Uterus (tissue), 3 donors: ENCODE measurements at regions not wholly inside any gene's neighbourhood (a gene's known extent, or its start where the extent isn't known, plus 50 kb on each side); places are given as distances from the start of the nearest gene placed in this dataset.
"Not testable (repeated sequence)": the region's sequence is repeated elsewhere in the genome, so short reads cannot be mapped to it uniquely, and the experiment has no call there.

ENCODE experiments used
- DNase-seq, 2 donors: peaks; one replicate each; pipeline ENCODE4 v3.0.0-alpha.2; 2019 to 2020
- H3K27ac ChIP-seq, 2 donors: fragments of 200-600 bp; sonication (generic); 1 replicate in 1 of 2; 2 replicates in 1 of 2; pipeline ENCODE4 v1.5.1; 2016 to 2018
- H3K27me3 ChIP-seq, 2 donors: fragments of 200-600 bp; sonication (generic); one replicate each; pipeline ENCODE4 v1.5.1; 2018 to 2019; ENCODE audit warnings: control low read depth in 1 of 2
- H3K36me3 ChIP-seq, 2 donors: fragments of 200-600 bp; sonication (generic); one replicate each; pipeline ENCODE4 v1.5.1; 2019; ENCODE audit warnings: control low read depth in 1 of 2
- H3K4me1 ChIP-seq, 2 donors: fragments of 200-600 bp; sonication (generic); one replicate each; pipeline ENCODE4 v1.5.1; 2018 to 2019; ENCODE audit warnings: control low read depth in 1 of 2
- H3K4me3 ChIP-seq, 2 donors: fragments of 200-600 bp; sonication (generic); 1 replicate in 1 of 2; 2 replicates in 1 of 2; pipeline ENCODE4 v1.5.1; 2018 to 2019; ENCODE audit warnings: mild to moderate bottlenecking in 1 of 2
- H3K9me3 ChIP-seq, 2 donors: fragments of 200-600 bp; sonication (generic); one replicate each; pipeline ENCODE4 v1.5.1; 2019; ENCODE audit warnings: control low read depth in 1 of 2
- CTCF ChIP-seq, 4 experiments: fragments of 200-600 bp in 2 of 4; fragments of 450-650 bp in 2 of 4; sonication (generic) in 2 of 4; IDR thresholded peaks; one replicate each; pipeline ENCODE4 v1.5.1; 2016 to 2019; ENCODE audit warnings: antibody characterized with exemption in 4 of 4, mild to moderate bottlenecking in 2 of 4, moderate library complexity in 1 of 4
- POLR2A ChIP-seq, 2 donors: fragments of 450-650 bp; IDR thresholded peaks; one replicate each; pipeline ENCODE4 v1.6.1; 2016; ENCODE audit warnings: antibody characterized with exemption in 2 of 2, mild to moderate bottlenecking in 1 of 2, moderate library complexity in 1 of 2
- intact Hi-C: fragments of 100-400 bp; cut with DNase I; formaldehyde crosslinking; loops from one replicate; pipeline ENCODE4 v1.15.1; 2023; ENCODE audit warnings: low total_unique reads
- donor health status: DM: yes; HTN: yes; CAD: no.

- Histone ChIP-seq H3K27ac (no peak overlapping the region), H3K4me1 (no peaks in the 10 kb centered on the region), H3K9me3 (no peaks in the 10 kb centered on the region), H3K27me3 (no peaks in the 10 kb centered on the region), H3K36me3 (no peaks in the 10 kb centered on the region), H3K4me3 (no peak overlapping the region)
- TF ChIP-seq CTCF (IDR thresholded peaks at IDR 0.05) (peak in 2 of 4 experiments; percentile 10 to 21), POLR2A (IDR thresholded peaks at IDR 0.05) (no peak)
- intact Hi-C loops, result no loop called here
- no peak for DNase-seq
These were observed 217.5 kb downstream of the DPY19L2 start for GRCh38 chr12:63450816-63451215.

- no peaks in the 10 kb centered on the region for H3K36me3 ChIP-seq
- no peaks in the 10 kb centered on the region for H3K4me1 ChIP-seq
- TF ChIP-seq CTCF (IDR thresholded peaks at IDR 0.05), result no peak
- no peak for TF ChIP-seq POLR2A (IDR thresholded peaks at IDR 0.05)
- no peak for DNase-seq
- H3K27me3 ChIP-seq, result no peaks in the 10 kb centered on the region
- H3K27ac ChIP-seq, result no peak overlapping the region
- intact Hi-C loops, result no loop called here
- H3K9me3 ChIP-seq, result no peaks in the 10 kb centered on the region
- no peak overlapping the region for H3K4me3 ChIP-seq
These were observed 218.0 kb downstream of the DPY19L2 start for GRCh38 chr12:63450334-63450733.

GRCh38 chr12:63445224-63445880, 222.9 kb downstream of the DPY19L2 start:
- Histone ChIP-seq H3K27me3 (no peaks in the 10 kb centered on the region), H3K9me3 (no peaks in the 10 kb centered on the region), H3K27ac (no peak overlapping the region), H3K4me1 (no peaks in the 10 kb centered on the region), H3K4me3 (no peak overlapping the region), H3K36me3 (no peaks in the 10 kb centered on the region)
- intact Hi-C loops, result no loop called here
- TF ChIP-seq CTCF (IDR thresholded peaks at IDR 0.05) (no peak), POLR2A (IDR thresholded peaks at IDR 0.05) (no peak)
- no peak for DNase-seq

GRCh38 chr12:63440048-63440447, 228.2 kb downstream of the DPY19L2 start:
- TF ChIP-seq POLR2A (IDR thresholded peaks at IDR 0.05) (no peak), CTCF (IDR thresholded peaks at IDR 0.05) (no peak)
- Histone ChIP-seq H3K4me3 (no peak overlapping the region), H3K27me3 (no peaks in the 10 kb centered on the region), H3K9me3 (no peaks in the 10 kb centered on the region), H3K27ac (no peak overlapping the region), H3K4me1 (no peaks in the 10 kb centered on the region), H3K36me3 (no peaks in the 10 kb centered on the region)
- intact Hi-C loops, result no loop called here
- DNase-seq, result no peak

- H3K27me3 ChIP-seq, H3K27ac ChIP-seq, H3K4me1 ChIP-seq, H3K9me3 ChIP-seq, intact Hi-C loops, H3K36me3 ChIP-seq, DNase-seq, H3K4me3 ChIP-seq: not testable (repeated sequence)
These were observed 233.9 kb downstream of the DPY19L2 start for GRCh38 chr12:63434384-63434783.

GRCh38 chr12:63427969-63428368, 240.3 kb downstream of the DPY19L2 start:
- DNase-seq, intact Hi-C loops, H3K4me3 ChIP-seq: not testable (repeated sequence)

GRCh38 chr12:63427029-63427428, 241.3 kb downstream of the DPY19L2 start:
- H3K36me3 ChIP-seq, H3K27ac ChIP-seq, H3K9me3 ChIP-seq, H3K4me1 ChIP-seq, H3K27me3 ChIP-seq, intact Hi-C loops, H3K4me3 ChIP-seq, DNase-seq: not testable (repeated sequence)

More at GRCh38 chr12:63427969-63428368, 240.3 kb downstream of the DPY19L2 start:
- H3K9me3 ChIP-seq, H3K36me3 ChIP-seq, H3K27me3 ChIP-seq, H3K27ac ChIP-seq, H3K4me1 ChIP-seq: not testable (repeated sequence)
